Stimulated activated CD4-positive, alpha-beta T cell treated with anti-CD3 and anti-CD28 coated beads, Interleukin-1b, Interleukin-23, amount 100 ng/mL, for 24 hours (primary cell): ENCODE measurements at regions not wholly inside any gene's neighbourhood (a gene's known extent, or its start where the extent isn't known, plus 50 kb on each side); places are given as distances from the start of the nearest gene placed in this dataset.
"Not testable (repeated sequence)": the region's sequence is repeated elsewhere in the genome, so short reads cannot be mapped to it uniquely, and the experiment has no call there.

ENCODE experiments used
- DNase-seq, 4 experiments: peaks; one replicate each; pipeline ENCODE4 v3.0.0-alpha.2; 2020; ENCODE audit warnings: low read depth in 4 of 4, low spot score in 1 of 4

- DNase-seq: no peak
These were observed 1210.4 kb downstream of the TYW1 start for GRCh38 chr7:68206946-68207485.

- no peak for DNase-seq
These were observed 1211.0 kb downstream of the TYW1 start for GRCh38 chr7:68207676-68208075.

DNA sequence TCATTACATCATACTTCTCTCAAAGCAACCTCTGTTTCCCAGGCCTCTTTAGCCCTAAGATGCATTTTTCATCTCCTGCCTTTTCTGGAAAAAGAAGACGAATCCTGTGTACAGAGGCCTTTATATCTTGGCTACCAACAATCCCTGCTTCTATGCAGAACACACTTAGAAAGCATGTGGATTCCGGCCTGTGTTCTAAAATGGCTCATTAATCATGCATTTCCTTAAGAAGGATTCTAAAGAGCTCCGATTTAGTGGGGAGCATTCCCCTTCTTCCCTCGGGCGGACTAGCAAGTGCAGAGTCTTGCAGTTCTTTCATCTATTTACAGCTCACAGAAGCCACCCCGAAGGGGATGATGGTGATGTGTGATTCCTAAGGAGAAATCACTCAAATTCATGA, 1212.9 kb downstream of the TYW1 start:
- DNase-seq: no peak

DNA sequence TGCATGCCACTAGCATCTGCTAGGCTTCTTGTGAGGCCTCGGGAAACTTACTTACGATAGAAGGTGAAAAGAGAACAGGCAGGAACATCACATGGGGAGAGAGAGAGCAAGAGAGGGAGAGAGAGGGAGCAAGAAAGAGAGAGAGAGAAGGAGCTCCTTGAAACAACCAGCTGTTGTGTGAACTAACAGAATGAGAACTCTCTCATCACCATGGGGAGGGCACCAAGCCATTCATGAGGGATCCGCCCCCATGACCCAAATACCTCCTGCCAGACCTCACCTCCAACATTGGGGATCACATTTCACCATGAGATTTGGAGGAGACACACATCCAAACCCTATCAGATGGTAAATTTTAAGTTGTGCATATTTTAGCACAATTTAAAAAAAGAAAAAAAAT, 1217.2 kb downstream of the TYW1 start:
- no peak for DNase-seq

DNA sequence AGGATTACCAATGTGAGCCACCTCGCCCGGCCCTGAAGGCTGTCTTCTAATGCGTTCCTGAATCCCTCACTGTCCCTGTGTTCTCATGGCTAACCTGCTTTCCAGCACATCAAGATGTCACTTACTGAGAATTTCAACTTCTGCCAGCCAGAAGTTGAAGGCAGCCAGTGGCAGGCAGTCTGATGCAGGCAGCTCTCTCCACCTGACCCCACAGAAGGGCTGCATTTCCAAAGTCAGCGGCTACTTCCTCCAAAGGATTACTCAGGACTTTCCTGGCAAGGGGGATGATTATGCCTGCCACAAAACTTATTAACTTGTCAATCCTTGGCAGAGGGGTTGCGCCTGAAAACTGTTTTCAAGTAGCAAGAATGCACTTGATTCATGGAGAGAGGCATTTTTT, 1219.4 kb downstream of the TYW1 start:
- DNase-seq: no peak

GRCh38 chr7:68217426-68217825, 1220.8 kb downstream of the TYW1 start:
- DNase-seq: no peak

GRCh38 chr7:68218461-68218860, 1221.8 kb downstream of the TYW1 start:
- DNase-seq: no peak

DNA sequence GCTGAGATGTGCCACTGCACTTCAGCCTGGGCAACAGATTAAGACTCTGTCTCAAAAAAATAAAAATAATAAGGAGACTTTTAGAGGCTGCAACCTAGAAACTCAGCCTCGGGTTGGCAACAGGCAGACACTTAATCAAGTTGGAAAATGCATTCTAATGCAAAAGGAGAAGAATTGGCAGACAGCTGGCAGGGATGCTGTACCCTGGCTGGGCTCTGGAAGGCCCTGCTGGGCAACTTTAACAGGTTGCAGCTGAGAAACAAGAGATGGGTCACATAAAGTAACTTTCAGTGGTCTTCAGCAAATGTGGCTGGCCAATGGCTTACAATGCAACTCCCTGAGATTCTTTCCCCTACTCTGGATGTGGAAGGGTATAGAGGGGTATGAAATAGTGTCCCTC, 1225.7 kb downstream of the TYW1 start:
- DNase-seq: no peak

DNA sequence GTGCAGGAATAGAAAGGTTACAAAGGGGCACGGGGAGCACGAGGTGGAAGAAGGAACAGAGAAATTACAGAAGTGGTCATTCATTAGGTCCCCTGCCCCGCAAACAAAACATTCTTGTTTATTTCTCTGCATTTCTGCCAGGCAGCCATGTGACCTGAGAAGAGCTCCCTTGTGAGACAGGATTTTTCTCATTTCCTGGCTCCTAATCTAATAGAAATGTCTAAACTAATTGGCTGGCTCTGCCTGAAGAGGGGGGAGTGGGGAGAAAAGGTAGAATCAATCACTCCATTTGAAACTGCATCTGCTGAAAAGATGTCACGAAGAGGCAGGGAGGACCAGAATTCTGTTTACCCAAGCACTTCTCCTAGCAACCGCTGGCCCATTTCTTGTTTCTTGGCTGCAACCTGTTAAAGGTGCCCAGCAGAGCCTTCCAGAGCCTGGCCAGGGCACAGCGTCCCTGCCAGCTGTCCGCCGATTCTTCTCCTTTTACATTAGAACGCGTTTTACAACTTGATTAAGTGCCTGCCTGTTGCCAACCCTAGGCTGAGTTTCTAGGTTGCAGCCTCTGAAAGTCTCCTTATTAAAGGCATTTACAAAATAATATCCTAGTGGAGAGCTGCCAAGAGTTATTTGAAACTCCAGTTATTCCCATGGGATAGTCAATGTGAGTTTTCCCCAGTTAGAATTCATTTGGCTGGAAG, 1227.6 kb downstream of the TYW1 start:
- DNase-seq: no peak

- DNase-seq: not testable (repeated sequence)
These were observed 1234.4 kb downstream of the TYW1 start for GRCh38 chr7:68231011-68231410.

- no peak for DNase-seq
These were observed 1239.3 kb downstream of the TYW1 start for GRCh38 chr7:68235937-68236336.

- DNase-seq: no peak
These were observed 1241.7 kb downstream of the TYW1 start for GRCh38 chr7:68238204-68238805.

- DNase-seq: no peak
These were observed 1246.5 kb downstream of the TYW1 start for GRCh38 chr7:68243128-68243527.

DNA sequence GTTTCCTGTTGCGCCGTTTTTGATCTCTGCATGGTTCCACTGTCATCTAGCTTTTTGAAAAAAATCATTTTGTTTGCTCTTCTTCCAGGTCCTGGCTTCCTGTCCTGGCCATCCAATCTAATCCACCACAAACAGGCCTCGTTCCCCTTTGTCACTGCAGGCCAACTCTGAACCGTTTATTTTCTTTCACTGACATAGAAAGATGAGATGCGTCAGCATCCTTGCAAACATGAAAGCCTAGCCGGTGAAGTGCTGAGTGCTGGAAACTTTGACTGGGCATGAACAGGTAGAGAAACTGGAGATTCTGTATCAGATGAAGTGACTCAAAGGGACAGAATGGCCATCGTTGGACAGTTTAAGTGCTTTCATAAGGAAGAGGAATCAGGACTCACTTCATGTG, 1247.8 kb downstream of the TYW1 start:
- DNase-seq: no peak

DNA sequence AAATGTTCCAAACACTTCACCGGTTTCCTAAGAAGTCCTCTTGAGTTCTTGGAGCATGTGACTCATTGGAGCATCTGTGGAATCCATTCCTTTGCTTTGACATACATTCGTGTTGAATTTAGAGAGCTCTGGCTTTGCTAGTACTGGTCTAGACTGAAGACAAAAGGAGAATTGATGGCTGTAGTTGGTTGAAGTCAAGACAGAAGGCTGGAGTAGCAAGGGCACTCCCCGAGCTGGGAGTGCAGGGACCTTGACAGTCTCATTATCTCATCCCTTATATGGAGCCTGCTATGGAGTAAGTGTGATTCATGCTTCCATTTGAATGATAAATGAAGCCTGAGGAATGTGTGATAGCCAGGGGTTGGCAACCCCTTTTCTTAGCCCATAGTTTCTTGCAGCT, 1249.1 kb downstream of the TYW1 start:
- DNase-seq: no peak

DNA sequence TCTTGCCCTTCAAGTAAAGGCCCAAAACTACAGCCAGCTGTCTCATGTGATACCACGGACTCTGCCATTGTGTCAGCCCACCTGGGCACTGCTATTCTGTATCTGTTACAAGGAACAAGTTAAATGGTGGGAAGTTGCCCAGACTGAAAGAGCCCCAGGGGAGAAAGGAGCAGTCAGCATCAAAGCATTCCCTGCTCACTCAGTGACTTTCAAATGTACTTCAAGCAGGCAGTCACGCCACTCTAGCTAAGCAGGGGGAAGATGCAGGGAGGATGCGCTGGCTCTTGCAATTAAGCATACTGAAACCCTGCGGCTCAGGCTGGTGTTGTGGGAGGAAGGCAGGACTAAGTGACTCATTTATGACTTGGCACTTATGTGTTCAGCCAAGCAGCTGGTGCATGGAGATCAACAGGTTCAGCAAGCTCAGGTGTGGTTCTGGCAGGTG, 1249.6 kb downstream of the TYW1 start:
- DNase-seq: no peak

- DNase-seq: no peak
These were observed 1250.5 kb downstream of the TYW1 start for GRCh38 chr7:68247126-68247525.

- DNase-seq: no peak
These were observed 1250.9 kb downstream of the TYW1 start for GRCh38 chr7:68247571-68247970.

- DNase-seq: no peak
These were observed 1252.3 kb downstream of the TYW1 start for GRCh38 chr7:68248973-68249372.

DNA sequence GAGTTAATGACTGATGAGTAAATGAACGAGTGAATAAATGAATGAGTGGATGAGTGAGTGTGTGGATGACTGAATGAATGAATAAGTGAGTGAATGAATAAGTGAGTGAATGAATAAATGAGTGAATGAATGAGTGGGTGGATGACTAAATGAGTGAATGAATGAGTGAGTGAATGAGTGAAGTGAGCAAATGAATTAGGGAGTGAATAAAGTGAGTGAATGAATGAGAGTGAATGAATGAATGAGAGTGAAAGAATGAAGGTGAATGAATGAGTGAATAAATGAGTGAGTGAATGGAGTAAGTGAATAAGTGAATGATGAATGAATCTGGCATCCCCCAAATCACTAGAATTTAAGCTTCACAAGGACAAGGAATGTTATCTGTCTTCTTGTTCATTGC, 1253.0 kb downstream of the TYW1 start:
- no peak for DNase-seq

DNA sequence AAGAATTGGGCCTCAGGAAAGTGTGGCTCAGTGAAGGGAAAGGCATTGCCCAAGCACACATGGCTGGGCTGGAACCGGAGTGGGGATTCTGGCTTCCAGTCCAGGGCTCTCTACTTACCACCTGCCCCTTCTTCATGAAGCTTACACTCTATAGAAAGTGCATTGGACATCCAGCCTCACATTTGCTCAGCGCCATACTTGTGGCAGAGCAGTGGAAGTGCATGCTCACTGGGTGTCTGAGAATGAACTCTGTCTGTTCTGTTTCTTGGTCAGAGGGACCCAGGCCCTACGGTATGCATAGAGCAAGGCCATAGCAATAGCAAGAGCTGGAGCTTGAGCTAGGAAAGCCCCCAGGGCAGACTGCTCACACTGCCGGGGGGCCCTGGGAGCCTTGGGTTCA, 1253.5 kb downstream of the TYW1 start:
- no peak for DNase-seq

- not testable (repeated sequence) for DNase-seq
These were observed 1258.2 kb downstream of the TYW1 start for GRCh38 chr7:68254815-68255214.

DNA sequence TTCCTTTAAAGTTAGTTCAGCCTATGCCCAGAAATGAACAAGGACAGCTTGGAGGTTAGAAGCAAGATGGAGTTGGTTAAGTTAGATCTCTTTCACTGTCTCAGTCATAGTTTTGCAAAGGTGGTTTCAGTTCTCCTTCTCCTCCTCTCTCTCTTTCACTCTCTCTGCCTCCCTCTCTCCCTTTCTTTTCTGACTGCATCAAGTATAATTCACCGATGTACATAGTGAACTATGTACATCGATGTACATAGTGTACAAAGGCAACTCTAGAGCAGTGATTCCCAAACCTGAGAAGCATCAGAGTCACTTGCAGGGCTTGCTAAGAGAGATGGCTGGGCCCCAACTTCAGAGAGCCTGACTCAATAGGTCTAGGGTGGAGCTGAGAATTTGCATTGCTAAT, 1259.7 kb downstream of the TYW1 start:
- no peak for DNase-seq
